ENCODE measurements at regions not wholly inside any gene's neighbourhood (a gene's known extent, or its start where the extent isn't known, plus 50 kb on each side); places are given as distances from the start of the nearest gene placed in this dataset.

GRCh38 chr3:107211608-107212007 is 165.6 kb upstream of the CCDC54 start:
- no peak for TF ChIP-seq TSHZ2 (CRISPR knock-in tag; IDR thresholded peaks at IDR 0.05)
- TF ChIP-seq OSR1 (CRISPR knock-in tag; IDR thresholded peaks at IDR 0.05) = no peak
- no peak for TF ChIP-seq ISL1 (CRISPR knock-in tag; IDR thresholded peaks at IDR 0.05)
- TF ChIP-seq TCF4 (CRISPR knock-in tag; IDR thresholded peaks at IDR 0.05; ENCODE audit: borderline replicate concordance) = no peak
- no peak for TF ChIP-seq CREB5 (CRISPR knock-in tag; IDR thresholded peaks at IDR 0.05; ENCODE audit: low read depth)
- no peak for TF ChIP-seq GLIS3 (CRISPR knock-in tag; IDR thresholded peaks at IDR 0.05)
- no peak for TF ChIP-seq ESRRG (CRISPR knock-in tag; IDR thresholded peaks at IDR 0.05)
- TF ChIP-seq ZC3H10 (CRISPR knock-in tag; IDR thresholded peaks at IDR 0.05) = no peak
- TF ChIP-seq ZFP3 (CRISPR knock-in tag; IDR thresholded peaks at IDR 0.05) = no peak
- TF ChIP-seq SNAI2 (CRISPR knock-in tag; IDR thresholded peaks at IDR 0.05) = no peak
- TF ChIP-seq PATZ1 (CRISPR knock-in tag; IDR thresholded peaks at IDR 0.05; ENCODE audit: borderline replicate concordance) = no peak
- TF ChIP-seq ZNF70 (CRISPR knock-in tag; IDR thresholded peaks at IDR 0.05) = no peak
- TF ChIP-seq TOX (CRISPR knock-in tag; IDR thresholded peaks at IDR 0.05; ENCODE audit: borderline replicate concordance) = no peak
- TF ChIP-seq CSRNP3 (CRISPR knock-in tag; IDR thresholded peaks at IDR 0.05) = no peak
- no peak for TF ChIP-seq POU6F1 (CRISPR knock-in tag; IDR thresholded peaks at IDR 0.05; ENCODE audit: borderline replicate concordance, low read depth)
- no peak for TF ChIP-seq ARNTL (CRISPR knock-in tag; IDR thresholded peaks at IDR 0.05; ENCODE audit: borderline replicate concordance, low read depth)
- TF ChIP-seq ZNF8 (CRISPR knock-in tag; IDR thresholded peaks at IDR 0.05) = no peak
- TF ChIP-seq PPARA (CRISPR knock-in tag; IDR thresholded peaks at IDR 0.05; ENCODE audit: borderline replicate concordance) = no peak
- ATAC-seq = no peak

GRCh38 chr3:107212618-107213017 is 164.6 kb upstream of the CCDC54 start:
- TF ChIP-seq GLIS3 (CRISPR knock-in tag; IDR thresholded peaks at IDR 0.05) (no peak), OSR1 (CRISPR knock-in tag; IDR thresholded peaks at IDR 0.05) (no peak), RARB (CRISPR knock-in tag; IDR thresholded peaks at IDR 0.05) (no peak), PATZ1 (CRISPR knock-in tag; IDR thresholded peaks at IDR 0.05; ENCODE audit: borderline replicate concordance) (no peak), BACH2 (CRISPR knock-in tag; IDR thresholded peaks at IDR 0.05; ENCODE audit: borderline replicate concordance) (no peak), POU6F1 (CRISPR knock-in tag; IDR thresholded peaks at IDR 0.05; ENCODE audit: borderline replicate concordance, low read depth) (no peak), CSDC2 (CRISPR knock-in tag; IDR thresholded peaks at IDR 0.05) (no peak), ARNTL (CRISPR knock-in tag; IDR thresholded peaks at IDR 0.05; ENCODE audit: borderline replicate concordance, low read depth) (no peak), TSHZ2 (CRISPR knock-in tag; IDR thresholded peaks at IDR 0.05) (no peak), ZFP3 (CRISPR knock-in tag; IDR thresholded peaks at IDR 0.05) (no peak), PPARA (CRISPR knock-in tag; IDR thresholded peaks at IDR 0.05; ENCODE audit: borderline replicate concordance) (no peak), CREB5 (CRISPR knock-in tag; IDR thresholded peaks at IDR 0.05; ENCODE audit: low read depth) (no peak)
- ATAC-seq = no peak

All from SK-N-SH treated with all-trans-retinoic acid at 6 μM for 48 hours (cell line).